Heart left ventricle (tissue), 16 donors: ENCODE measurements at regions not wholly inside any gene's neighbourhood (a gene's known extent, or its start where the extent isn't known, plus 50 kb on each side); places are given as distances from the start of the nearest gene placed in this dataset.
A peak's percentile ranks its signal among the peaks of the same experiment; 100 is the strongest.

ENCODE experiments used
- ATAC-seq, 4 donors: fragments of 200-7000 bp; cut with Tn5 transposase; one replicate each; pipeline ENCODE4 v1.9.1; 2020 to 2022; ENCODE audit warnings: moderate library complexity in 4 of 4, mild to moderate bottlenecking in 3 of 4, moderate number of reproducible peaks in 1 of 4
- DNase-seq, 5 donors: peaks; one replicate each; pipeline ENCODE4 v3.0.0-alpha.2; 2020
- H3K27ac ChIP-seq, 12 donors: fragments of 200-600 bp; sonication (generic) in 4 of 12; one replicate each; pipeline versions ENCODE4 v1.5.0 to v1.8.0; 2016 to 2022; ENCODE audit warnings: mild to moderate bottlenecking in 2 of 12
- H3K27me3 ChIP-seq, 9 donors: fragments of 200-600 bp; sonication (generic) in 2 of 9; one replicate each; pipeline versions ENCODE4 v1.5.1 to v1.8.0; 2016 to 2022; ENCODE audit warnings: mild to moderate bottlenecking in 3 of 9
- H3K36me3 ChIP-seq, 9 donors: fragments of 200-600 bp; sonication (generic) in 2 of 9; one replicate each; pipeline versions ENCODE4 v1.5.0 to v1.8.0; 2018 to 2022; ENCODE audit warnings: mild to moderate bottlenecking in 2 of 9
- H3K4me1 ChIP-seq, 12 donors: fragments of 200-600 bp; sonication (generic) in 4 of 12; one replicate each; pipeline versions ENCODE4 v1.5.0 to v1.8.0; 2016 to 2022; ENCODE audit warnings: mild to moderate bottlenecking in 3 of 12
- H3K4me3 ChIP-seq, 12 donors: fragments of 200-600 bp; sonication (generic) in 4 of 12; one replicate each; pipeline versions ENCODE4 v1.5.0 to v1.8.0; 2017 to 2022; ENCODE audit warnings: mild to moderate bottlenecking in 9 of 12, moderate library complexity in 4 of 12
- H3K9me3 ChIP-seq, 12 donors: fragments of 200-600 bp; sonication (generic) in 4 of 12; one replicate each; pipeline versions ENCODE4 v1.5.0 to v1.8.0; 2016 to 2022; ENCODE audit warnings: mild to moderate bottlenecking in 1 of 12
- POLR2A ChIP-seq, 2 donors: fragments of 450-650 bp; IDR thresholded peaks; one replicate each; pipeline ENCODE4 v1.6.1; 2017; ENCODE audit warnings: antibody characterized with exemption in 2 of 2, mild to moderate bottlenecking in 2 of 2, moderate library complexity in 2 of 2
- WGBS, 4 donors: extraction: QIAGEN DNeasy Blood & Tissue Kit in 2 of 4; methylation state at CpG; one replicate each; pipeline versions ENCODE4 v1.1.5 to v1.1.7; 2013 to 2018; 5-methylcytosine and 5-hydroxymethylcytosine counted together
- intact Hi-C, 10 donors: fragments of 100-400 bp; cut with DNase I; formaldehyde crosslinking; loops; one replicate each; pipeline versions ENCODE4 v1.11.1 to v1.14.2; 2022
- TF ChIP-seq, protein P1 (sequence below), 12 donors: fragments of 200-600 bp; sonication (generic) in 4 of 12; IDR thresholded peaks; one replicate each; pipeline versions ENCODE4 v1.5.0 to v1.8.0; 2018 to 2022; ENCODE audit warnings: antibody characterized with exemption in 12 of 12, mild to moderate bottlenecking in 5 of 12
- donor health status: ischemic (EF 13 %, LVEDD 7.1; RV severe dilation, severe dysfunction).
- donor health status: healthy with polysubstance abuse.
- donor health status: DM: no; HTN: yes; CAD: no.
- donor health status: DM: no; HTN: no; CAD: no.
- donor health status: ischemic (EF 25% LVEDD 6.9; RV normal size, moderate dysfunction).
- donor health status: ischemic (EF 25% LVEDD 5.7; RV mildly dilated, moderate dysfunction).
- donor health status: healthy.
- donor health status: DM: yes; HTN: yes; CAD: no.
- donor health status: ischemic (EF 35%, LVEDD 5.7; RV mildly dilated, moderate dysfunction).
- donor health status: nonischemic (EF 11% LVEDD 7.7; RV severe dilation, severe dysfunction).
- donor health status: DM: yes; HTN: yes; CAD: no.
- donor health status: PGD.
- donor health status: ischemic (EF 29% LVEDD 5.4; RV normal size, mild dysfunction).
- donor health status: nonischemic (EF 23%, LVEDD 6.1; RV moderate dilation, normal function).

DNA sequence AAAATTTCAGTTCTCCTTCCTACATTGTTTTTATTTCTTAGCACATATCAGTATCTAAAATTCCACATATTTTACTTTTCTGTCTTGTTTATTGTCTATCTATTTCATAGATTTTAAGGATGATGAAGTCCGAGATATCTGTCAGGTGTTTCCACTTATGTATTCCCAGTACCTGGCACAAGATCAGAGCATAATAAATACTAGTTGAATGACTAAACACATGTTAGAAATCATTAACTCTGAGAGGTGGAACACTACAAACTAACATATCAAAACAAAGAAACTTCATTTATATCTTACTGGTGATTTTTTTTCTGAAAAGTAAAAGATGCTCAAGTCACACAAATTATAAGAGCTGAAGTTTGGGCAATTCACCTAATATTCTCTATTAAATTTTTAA lies 1208.3 kb downstream of the PCDH9 start:
- WGBS, 4 donors: 66 to 83% (median 73%) methylated on average over 1 of the region's 1 CpG
- ATAC-seq: no peak

DNA sequence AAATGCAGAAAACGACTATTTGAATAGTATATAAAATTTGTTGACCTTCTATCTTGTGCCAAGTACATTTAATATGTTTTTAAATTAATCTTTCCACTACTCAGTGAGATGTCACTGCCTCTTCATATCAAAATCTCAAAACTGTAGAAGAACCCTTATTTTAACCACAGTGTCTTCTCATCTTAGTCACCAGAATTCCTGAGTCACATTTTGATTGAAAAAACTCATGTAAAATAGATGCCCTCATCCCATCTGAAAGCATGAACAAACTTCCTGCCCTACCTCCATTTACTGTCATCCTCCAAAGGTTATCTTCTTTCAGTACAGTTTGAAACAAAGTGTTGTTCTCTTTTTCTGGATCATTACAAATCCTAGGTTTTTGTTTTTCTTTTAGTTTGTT lies 1215.4 kb downstream of the PCDH9 start:
- no peak overlapping the region for H3K27ac ChIP-seq
- intact Hi-C loops: no loop called here
- TF ChIP-seq POLR2A (IDR thresholded peaks at IDR 0.05): no peak
- TF ChIP-seq, protein P1, sequence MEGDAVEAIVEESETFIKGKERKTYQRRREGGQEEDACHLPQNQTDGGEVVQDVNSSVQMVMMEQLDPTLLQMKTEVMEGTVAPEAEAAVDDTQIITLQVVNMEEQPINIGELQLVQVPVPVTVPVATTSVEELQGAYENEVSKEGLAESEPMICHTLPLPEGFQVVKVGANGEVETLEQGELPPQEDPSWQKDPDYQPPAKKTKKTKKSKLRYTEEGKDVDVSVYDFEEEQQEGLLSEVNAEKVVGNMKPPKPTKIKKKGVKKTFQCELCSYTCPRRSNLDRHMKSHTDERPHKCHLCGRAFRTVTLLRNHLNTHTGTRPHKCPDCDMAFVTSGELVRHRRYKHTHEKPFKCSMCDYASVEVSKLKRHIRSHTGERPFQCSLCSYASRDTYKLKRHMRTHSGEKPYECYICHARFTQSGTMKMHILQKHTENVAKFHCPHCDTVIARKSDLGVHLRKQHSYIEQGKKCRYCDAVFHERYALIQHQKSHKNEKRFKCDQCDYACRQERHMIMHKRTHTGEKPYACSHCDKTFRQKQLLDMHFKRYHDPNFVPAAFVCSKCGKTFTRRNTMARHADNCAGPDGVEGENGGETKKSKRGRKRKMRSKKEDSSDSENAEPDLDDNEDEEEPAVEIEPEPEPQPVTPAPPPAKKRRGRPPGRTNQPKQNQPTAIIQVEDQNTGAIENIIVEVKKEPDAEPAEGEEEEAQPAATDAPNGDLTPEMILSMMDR (IDR thresholded peaks at IDR 0.05): no peak
- no peaks in the 10 kb centered on the region for H3K27me3 ChIP-seq
- ATAC-seq: no peak
- H3K36me3 ChIP-seq: no peaks in the 10 kb centered on the region
- 56 to 67% (median 60%) methylated on average over 1 of the region's 1 CpG for WGBS, 4 donors
- no peaks in the 10 kb centered on the region for H3K4me1 ChIP-seq
- H3K4me3 ChIP-seq: no peak overlapping the region
- peaks cover 0 to 3% (median 0%) of the 10 kb centered on the region in 12 donors for H3K9me3 ChIP-seq
- DNase-seq: no peak

More for the DNA sequence above, 1208.3 kb downstream of the PCDH9 start:
- intact Hi-C loops: no loop called here
- no peak for TF ChIP-seq POLR2A (IDR thresholded peaks at IDR 0.05)
- TF ChIP-seq, protein P1 (IDR thresholded peaks at IDR 0.05): no peak
- H3K4me3 ChIP-seq: no peak overlapping the region
- H3K36me3 ChIP-seq: no peaks in the 10 kb centered on the region
- H3K27me3 ChIP-seq: no peaks in the 10 kb centered on the region
- H3K4me1 ChIP-seq: no peaks in the 10 kb centered on the region
- no peak for DNase-seq
- no peak overlapping the region for H3K27ac ChIP-seq
- H3K9me3 ChIP-seq: peaks cover 0 to 6% (median 0%) of the 10 kb centered on the region in 12 donors

DNA sequence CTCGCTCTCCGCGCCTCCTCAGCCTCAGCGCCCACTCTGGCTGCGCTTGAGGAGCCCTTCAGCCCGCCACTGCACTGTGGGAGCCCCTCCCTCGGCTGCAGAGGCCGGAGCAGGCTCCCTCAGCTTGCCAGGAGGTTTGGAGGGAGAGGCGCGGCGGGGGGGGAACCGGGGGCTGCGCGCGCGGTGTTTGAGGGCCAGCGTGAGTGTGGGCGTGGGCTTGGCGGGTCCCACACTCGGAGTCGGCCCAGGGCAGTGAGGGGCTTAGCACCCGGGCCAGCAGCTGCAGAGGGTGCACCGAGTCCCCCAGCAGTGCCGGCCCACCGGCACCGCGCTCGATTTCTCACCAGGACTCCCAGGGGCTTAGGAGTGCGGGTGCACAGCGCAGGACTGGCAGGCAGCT lies 1220.9 kb downstream of the PCDH9 start:
- peak in 1 of 5 donors; percentile 57 for DNase-seq
- Histone ChIP-seq H3K27ac (no peak overlapping the region), H3K36me3 (no peaks in the 10 kb centered on the region), H3K9me3 (peaks cover 0 to 3% (median 0%) of the 10 kb centered on the region in 12 donors), H3K4me1 (no peaks in the 10 kb centered on the region), H3K27me3 (no peaks in the 10 kb centered on the region), H3K4me3 (no peak overlapping the region)
- 91 to 94% (median 92%) methylated on average over 9 to 30 of the region's 30 CpGs for WGBS, 4 donors
- TF ChIP-seq POLR2A (IDR thresholded peaks at IDR 0.05): no peak
- TF ChIP-seq, protein P1 (IDR thresholded peaks at IDR 0.05): no peak
- intact Hi-C loops: no loop called here
- ATAC-seq: peak in 1 of 4 donors; percentile 34

DNA sequence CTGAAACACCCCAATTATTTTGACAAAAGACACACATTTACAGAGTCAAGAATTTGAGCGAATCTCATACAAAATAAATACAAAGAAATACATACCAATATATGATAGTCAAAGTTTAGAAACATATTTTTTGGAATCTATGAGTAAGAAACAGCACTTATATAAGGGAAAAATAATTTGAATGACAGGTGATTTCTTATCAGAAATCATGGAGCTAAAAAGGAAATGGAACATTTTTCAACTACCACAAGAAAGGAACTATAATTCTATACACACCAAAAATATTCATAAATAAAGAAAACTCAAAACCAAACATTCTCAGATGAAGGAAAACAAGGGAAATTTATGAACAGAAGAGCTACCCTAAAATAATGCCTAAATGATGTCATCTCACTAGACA lies 1226.6 kb downstream of the PCDH9 start:
- intact Hi-C loops: no loop called here
- ATAC-seq: no peak
- H3K9me3 ChIP-seq: peaks cover 0 to 20% (median 2%) of the 10 kb centered on the region in 12 donors
- no peaks in the 10 kb centered on the region for H3K4me1 ChIP-seq
- H3K27ac ChIP-seq: no peak overlapping the region
- TF ChIP-seq, protein P1 (IDR thresholded peaks at IDR 0.05): no peak
- TF ChIP-seq POLR2A (IDR thresholded peaks at IDR 0.05): no peak
- H3K27me3 ChIP-seq: no peaks in the 10 kb centered on the region
- H3K36me3 ChIP-seq: no peaks in the 10 kb centered on the region
- 50 to 94% (median 88%) methylated on average over 1 of the region's 1 CpG for WGBS, 4 donors
- DNase-seq: no peak
- H3K4me3 ChIP-seq: no peak overlapping the region
